ENCODE measurements at regions not wholly inside any gene's neighbourhood (a gene's known extent, or its start where the extent isn't known, plus 50 kb on each side); places are given as distances from the start of the nearest gene placed in this dataset.

- no peak for DNase-seq (ENCODE audit: extremely low read depth, low read depth)
These were observed 81.5 kb downstream of the NDUFS5 start for GRCh38 chr1:39107341-39108290.

DNA sequence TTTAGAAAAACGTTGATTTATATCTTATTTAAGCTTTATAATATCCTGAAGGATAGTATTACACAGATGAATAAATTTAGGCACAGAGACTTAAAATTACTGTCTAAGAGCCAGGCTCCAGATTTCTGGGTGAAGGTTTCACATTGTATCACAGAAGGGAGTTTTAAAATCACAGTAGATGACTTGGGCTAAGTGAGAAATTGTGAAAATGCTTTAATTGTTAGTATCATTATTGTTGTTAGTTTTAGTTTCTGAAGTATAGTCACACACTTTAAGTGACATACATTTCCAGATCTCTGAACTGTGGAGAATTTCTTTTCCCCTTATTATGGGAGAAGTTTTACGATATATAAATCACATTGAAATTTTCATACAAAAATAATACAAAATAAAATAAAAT lies 83.5 kb downstream of the NDUFS5 start:
- no peak for TF ChIP-seq CTCF (IDR thresholded peaks at IDR 0.05; ENCODE audit: low read depth, low read length, missing control alignments)
- no peak for DNase-seq (ENCODE audit: extremely low read depth, low read depth)
- H3K4me3 ChIP-seq (replicated peaks; ENCODE audit: low read depth, low read length), result no peak overlapping the region

More at GRCh38 chr1:39107341-39108290, 81.5 kb downstream of the NDUFS5 start:
- no peak for TF ChIP-seq CTCF (IDR thresholded peaks at IDR 0.05; ENCODE audit: low read depth, low read length, missing control alignments)
- H3K4me3 ChIP-seq (replicated peaks; ENCODE audit: low read depth, low read length), result peak overlapping the region; percentile 82

DNA sequence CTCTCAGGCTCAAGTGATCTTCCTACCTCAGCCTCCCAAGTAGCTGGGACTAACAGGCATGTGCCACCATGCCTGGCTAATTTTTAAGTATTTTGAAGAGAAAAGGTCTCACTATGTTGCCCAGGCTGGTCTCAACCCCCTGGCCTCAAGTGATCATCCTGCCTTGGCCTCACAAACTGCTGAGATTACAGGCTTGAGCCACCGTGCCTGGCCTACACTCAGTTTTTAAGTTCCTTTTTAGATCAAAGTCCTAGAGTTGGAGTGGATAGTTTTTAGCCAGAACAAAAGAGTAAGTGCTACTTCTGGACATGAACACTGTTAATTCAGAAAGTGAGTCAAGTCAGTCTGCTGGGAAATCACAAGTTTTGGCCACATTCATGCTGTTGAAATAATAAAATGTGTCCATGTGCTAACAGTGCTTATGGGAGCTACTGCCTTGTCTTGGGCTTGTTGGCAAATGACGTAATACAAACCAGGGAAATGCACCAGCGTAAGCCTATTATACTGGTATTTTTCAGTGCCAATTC lies 84.2 kb downstream of the NDUFS5 start:
- no peak for TF ChIP-seq CTCF (IDR thresholded peaks at IDR 0.05; ENCODE audit: low read depth, low read length, missing control alignments)
- DNase-seq (ENCODE audit: extremely low read depth, low read depth), result no peak
- H3K4me3 ChIP-seq (replicated peaks; ENCODE audit: low read depth, low read length), result no peak overlapping the region

DNA sequence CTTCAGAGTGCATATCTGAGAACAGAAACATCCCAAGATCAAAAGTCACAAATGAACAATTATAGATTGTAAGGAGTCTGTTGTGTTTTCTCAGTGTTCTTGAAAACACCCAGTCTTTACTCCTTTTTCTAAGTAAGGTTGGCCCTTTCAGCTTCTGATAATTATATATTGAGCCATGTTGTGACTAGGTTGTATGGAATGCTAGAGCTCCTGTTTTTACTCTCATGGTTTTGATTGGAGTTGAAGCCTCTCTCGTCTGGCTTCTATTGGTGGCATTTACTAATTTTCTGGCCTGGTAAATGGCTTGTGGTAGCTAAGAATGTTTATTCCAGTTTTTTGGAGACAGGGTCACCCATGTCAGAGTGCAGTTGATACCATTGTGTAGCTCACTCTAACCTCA lies 84.7 kb downstream of the NDUFS5 start:
- H3K4me3 ChIP-seq (replicated peaks; ENCODE audit: low read depth, low read length), result no peak overlapping the region
- TF ChIP-seq CTCF (IDR thresholded peaks at IDR 0.05; ENCODE audit: low read depth, low read length, missing control alignments), result no peak
- no peak for DNase-seq (ENCODE audit: extremely low read depth, low read depth)

GRCh38 chr1:39113109-39113743 lies 87.1 kb downstream of the NDUFS5 start:
- TF ChIP-seq CTCF (IDR thresholded peaks at IDR 0.05; ENCODE audit: low read depth, low read length, missing control alignments), result no peak
- no peak overlapping the region for H3K4me3 ChIP-seq (replicated peaks; ENCODE audit: low read depth, low read length)
- no peak for DNase-seq (ENCODE audit: extremely low read depth, low read depth)

GRCh38 chr1:39115271-39116110 lies 89.0 kb upstream of the MACF1 start:
- DNase-seq (ENCODE audit: extremely low read depth, low read depth), result no peak
- no peak for TF ChIP-seq CTCF (IDR thresholded peaks at IDR 0.05; ENCODE audit: low read depth, low read length, missing control alignments)
- no peak overlapping the region for H3K4me3 ChIP-seq (replicated peaks; ENCODE audit: low read depth, low read length)

All from HFF-Myc (cell line).